DND-41 (cell line): ENCODE measurements at regions not wholly inside any gene's neighbourhood (a gene's known extent, or its start where the extent isn't known, plus 50 kb on each side); places are given as distances from the start of the nearest gene placed in this dataset.

Experiments
- ATAC-seq: fragments of 200-7000 bp; cut with Tn5 transposase; 3 replicates; pipeline ENCODE4 v1.9.1; 2021; ENCODE audit warnings: low read depth; ENCODE audit not compliant: insufficient read depth
- DNase-seq: peaks from one replicate; pipeline ENCODE4 v3.0.0-alpha.2; 2020
- H2AFZ ChIP-seq: 2 replicates; pipeline ENCODE4 v1.6.0; 2012; ENCODE audit warnings: low read depth, low read length
- H3K27ac ChIP-seq: 2 replicates; pipeline ENCODE4 v1.5.1; 2012; ENCODE audit warnings: low read length, inconsistent platforms
- H3K27me3 ChIP-seq: fragments of 200-600 bp; sonication (generic); 2 replicates; pipeline ENCODE4 v1.6.0; 2012; ENCODE audit warnings: low read length, mild to moderate bottlenecking, inconsistent platforms; ENCODE audit not compliant: insufficient read depth, poor library complexity
- H3K36me3 ChIP-seq: 2 replicates; pipeline ENCODE4 v1.5.1; 2012; ENCODE audit warnings: low read length, inconsistent platforms; ENCODE audit not compliant: insufficient read depth
- H3K4me1 ChIP-seq: 2 replicates; pipeline ENCODE4 v1.5.1; 2012; ENCODE audit warnings: mild to moderate bottlenecking, low read length; ENCODE audit not compliant: insufficient read depth
- H3K4me2 ChIP-seq: 2 replicates; pipeline ENCODE4 v1.6.0; 2012; ENCODE audit warnings: mild to moderate bottlenecking, moderate library complexity, low read length, inconsistent platforms; ENCODE audit not compliant: insufficient read depth
- H3K4me3 ChIP-seq, 2 experiments: fragments of 200-600 bp in 1 of 2; shearing (Covaris generic) in 1 of 2; 2 replicates each; pipeline ENCODE4 v1.5.1; 2012 to 2016; ENCODE audit warnings: inconsistent platforms in 2 of 2, low read length in 2 of 2, mild to moderate bottlenecking in 2 of 2, low read depth in 1 of 2, moderate library complexity in 1 of 2
- H3K79me2 ChIP-seq: 2 replicates; pipeline ENCODE4 v1.6.0; 2012; ENCODE audit warnings: low read length, inconsistent platforms; ENCODE audit not compliant: insufficient read depth
- H3K9ac ChIP-seq: 2 replicates; pipeline ENCODE4 v1.6.0; 2012; ENCODE audit warnings: low read depth, mild to moderate bottlenecking, inconsistent platforms, low read length, moderate library complexity
- H3K9me3 ChIP-seq: 2 replicates; pipeline ENCODE4 v1.5.1; 2012; ENCODE audit warnings: low read length, moderate library complexity, mild to moderate bottlenecking, inconsistent platforms; ENCODE audit not compliant: insufficient read depth, severe bottlenecking
- H4K20me1 ChIP-seq: 2 replicates; pipeline ENCODE4 v1.6.0; 2012; ENCODE audit warnings: low read length; ENCODE audit not compliant: insufficient read depth
- EZH2 ChIP-seq: IDR thresholded peaks from 3 replicates; pipeline ENCODE4 v1.6.1; 2012; ENCODE audit warnings: borderline replicate concordance, low read depth, mild to moderate bottlenecking, moderate library complexity, low read length, inconsistent platforms; ENCODE audit not compliant: severe bottlenecking
- TF ChIP-seq, protein P1 (sequence below): IDR thresholded peaks from 2 replicates; pipeline ENCODE4 v1.5.1; 2012; ENCODE audit warnings: borderline replicate concordance, low read length, moderate library complexity, mild to moderate bottlenecking; ENCODE audit not compliant: poor library complexity, severe bottlenecking; ENCODE audit errors: extremely low read depth

DNA sequence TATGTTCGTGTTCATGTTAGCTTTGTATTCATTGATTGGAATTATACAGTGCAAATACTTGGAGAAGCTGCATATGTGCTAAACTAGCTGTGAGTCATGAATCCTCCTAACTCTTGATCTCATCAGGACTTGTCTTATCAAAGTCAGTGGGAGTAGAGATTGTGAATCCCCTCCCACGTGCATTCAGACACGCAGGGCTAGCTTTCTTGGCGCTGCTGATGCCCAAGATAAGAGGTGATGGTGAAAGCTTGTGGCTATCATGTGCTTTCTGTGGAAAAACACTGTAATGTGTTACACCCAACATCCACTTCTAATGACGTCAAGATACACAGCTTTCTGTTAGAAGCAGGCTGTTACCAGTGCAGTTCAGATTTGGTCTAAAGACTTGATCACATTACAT lies 348.7 kb upstream of the HAND2 start:
- no peaks in the 10 kb centered on the region for H3K36me3 ChIP-seq
- no peak overlapping the region for H3K4me2 ChIP-seq
- no peaks in the 10 kb centered on the region for H3K79me2 ChIP-seq
- H3K27me3 ChIP-seq, result peaks cover 2% of the 10 kb centered on the region
- no peaks in the 10 kb centered on the region for H4K20me1 ChIP-seq
- no peak overlapping the region for H3K9ac ChIP-seq
- no peaks in the 10 kb centered on the region for H3K9me3 ChIP-seq
- no peak overlapping the region for H3K27ac ChIP-seq
- DNase-seq (no peak), ATAC-seq (no peak)
- no peak for TF ChIP-seq EZH2
- H2AFZ ChIP-seq, result no peak overlapping the region
- no peak overlapping the region for H3K4me3 ChIP-seq
- H3K4me1 ChIP-seq, result no peaks in the 10 kb centered on the region

DNA sequence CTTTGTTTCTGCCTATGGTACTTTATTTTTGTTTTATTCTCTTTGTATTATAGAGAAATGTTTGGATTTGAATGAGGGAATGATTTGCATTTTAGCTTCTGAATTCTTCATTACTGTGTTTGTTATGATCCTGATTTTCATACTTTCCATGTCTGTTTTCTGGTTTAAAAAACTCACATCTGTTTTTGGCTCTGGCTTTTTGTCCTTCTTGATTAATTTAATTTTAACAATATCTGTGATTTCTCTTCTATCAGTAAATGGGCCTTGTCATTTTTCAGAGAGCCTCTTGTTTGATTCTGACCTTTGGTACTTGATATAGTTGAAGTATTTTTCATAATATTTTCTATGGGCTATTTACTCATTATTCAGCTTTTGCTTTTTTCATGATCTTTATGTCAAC lies 341.6 kb upstream of the HAND2 start:
- H3K36me3 ChIP-seq, result no peaks in the 10 kb centered on the region
- H3K9me3 ChIP-seq, result no peaks in the 10 kb centered on the region
- ATAC-seq (no peak), DNase-seq (no peak)
- no peaks in the 10 kb centered on the region for H3K4me1 ChIP-seq
- no peaks in the 10 kb centered on the region for H3K27me3 ChIP-seq
- H3K9ac ChIP-seq, result no peak overlapping the region
- H4K20me1 ChIP-seq, result no peaks in the 10 kb centered on the region
- H3K27ac ChIP-seq, result no peak overlapping the region
- no peak overlapping the region for H3K4me2 ChIP-seq
- H3K4me3 ChIP-seq, result no peak overlapping the region
- H2AFZ ChIP-seq, result no peak overlapping the region
- H3K79me2 ChIP-seq, result no peaks in the 10 kb centered on the region
- TF ChIP-seq EZH2, result no peak
- TF ChIP-seq, protein P1, sequence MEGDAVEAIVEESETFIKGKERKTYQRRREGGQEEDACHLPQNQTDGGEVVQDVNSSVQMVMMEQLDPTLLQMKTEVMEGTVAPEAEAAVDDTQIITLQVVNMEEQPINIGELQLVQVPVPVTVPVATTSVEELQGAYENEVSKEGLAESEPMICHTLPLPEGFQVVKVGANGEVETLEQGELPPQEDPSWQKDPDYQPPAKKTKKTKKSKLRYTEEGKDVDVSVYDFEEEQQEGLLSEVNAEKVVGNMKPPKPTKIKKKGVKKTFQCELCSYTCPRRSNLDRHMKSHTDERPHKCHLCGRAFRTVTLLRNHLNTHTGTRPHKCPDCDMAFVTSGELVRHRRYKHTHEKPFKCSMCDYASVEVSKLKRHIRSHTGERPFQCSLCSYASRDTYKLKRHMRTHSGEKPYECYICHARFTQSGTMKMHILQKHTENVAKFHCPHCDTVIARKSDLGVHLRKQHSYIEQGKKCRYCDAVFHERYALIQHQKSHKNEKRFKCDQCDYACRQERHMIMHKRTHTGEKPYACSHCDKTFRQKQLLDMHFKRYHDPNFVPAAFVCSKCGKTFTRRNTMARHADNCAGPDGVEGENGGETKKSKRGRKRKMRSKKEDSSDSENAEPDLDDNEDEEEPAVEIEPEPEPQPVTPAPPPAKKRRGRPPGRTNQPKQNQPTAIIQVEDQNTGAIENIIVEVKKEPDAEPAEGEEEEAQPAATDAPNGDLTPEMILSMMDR, result no peak

DNA sequence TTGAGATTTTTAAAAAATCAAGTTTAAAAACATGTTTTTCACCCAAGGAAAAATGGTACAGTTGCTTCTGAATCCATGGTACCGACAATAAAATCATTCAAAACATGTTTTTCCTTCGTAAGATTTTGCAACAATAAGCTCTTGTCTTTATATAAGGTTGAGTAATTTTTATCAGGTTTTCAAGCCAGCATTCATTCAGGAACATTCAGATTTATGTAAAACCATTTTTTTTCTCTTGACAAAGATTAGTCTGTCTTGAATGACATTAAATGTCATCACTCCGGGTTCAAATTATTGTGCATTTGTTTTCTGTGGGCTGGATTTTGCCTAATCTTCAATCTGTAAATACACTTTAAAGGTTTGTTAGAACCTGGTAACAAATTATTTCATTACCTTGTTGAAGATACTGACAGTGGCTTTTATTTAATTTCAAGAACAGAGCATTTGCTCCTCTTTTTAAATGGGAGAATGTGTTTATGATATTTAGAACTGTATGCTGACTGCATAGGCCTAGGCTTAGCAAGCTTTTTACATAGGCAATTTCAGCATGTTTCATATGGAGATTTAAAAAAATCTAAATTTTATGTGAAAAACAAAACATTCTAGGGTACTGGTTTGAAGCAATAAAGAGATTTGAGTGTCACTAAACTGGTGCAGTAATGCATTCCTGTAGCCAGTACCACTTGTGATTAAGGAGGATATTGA lies 336.4 kb upstream of the HAND2 start:
- Histone ChIP-seq H3K79me2 (no peaks in the 10 kb centered on the region), H3K9ac (no peak overlapping the region), H3K4me3 (no peak overlapping the region), H2AFZ (no peak overlapping the region), H3K27ac (no peak overlapping the region), H3K4me1 (no peaks in the 10 kb centered on the region), H4K20me1 (no peaks in the 10 kb centered on the region), H3K4me2 (no peak overlapping the region), H3K9me3 (no peaks in the 10 kb centered on the region), H3K27me3 (no peaks in the 10 kb centered on the region), H3K36me3 (no peaks in the 10 kb centered on the region)
- ATAC-seq (no peak), DNase-seq (no peak)
- no peak for TF ChIP-seq EZH2
- TF ChIP-seq, protein P1, result no peak

DNA sequence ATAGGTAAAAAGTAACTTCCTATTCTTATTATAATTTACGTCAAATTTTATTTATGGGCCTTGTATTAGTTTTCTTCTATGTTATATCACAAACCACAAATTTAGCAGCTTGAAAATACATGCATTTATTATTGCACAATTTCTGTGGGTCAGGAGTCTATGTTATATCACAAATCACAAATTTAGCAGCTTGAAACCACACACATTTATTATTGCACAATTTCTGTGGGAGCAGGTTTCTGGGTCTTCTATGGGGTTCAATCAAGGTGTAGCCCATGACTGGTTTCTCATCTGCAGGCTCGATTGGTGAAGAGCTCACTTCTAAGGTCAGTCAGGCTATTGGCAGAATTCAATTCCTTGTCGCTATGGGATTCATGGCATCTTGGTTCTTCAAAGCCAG lies 332.7 kb upstream of the HAND2 start:
- Histone ChIP-seq H3K27me3 (no peaks in the 10 kb centered on the region), H3K79me2 (no peaks in the 10 kb centered on the region), H3K36me3 (no peaks in the 10 kb centered on the region), H3K27ac (no peak overlapping the region), H3K9ac (no peak overlapping the region), H2AFZ (no peak overlapping the region), H3K4me2 (no peak overlapping the region), H3K9me3 (no peaks in the 10 kb centered on the region), H3K4me1 (no peaks in the 10 kb centered on the region), H4K20me1 (no peaks in the 10 kb centered on the region), H3K4me3 (no peak overlapping the region)
- TF ChIP-seq, protein P1, result no peak
- no peak for TF ChIP-seq EZH2
- DNase-seq (no peak), ATAC-seq (no peak)
